HCT116 (cell line): ENCODE measurements at regions not wholly inside any gene's neighbourhood (a gene's known extent, or its start where the extent isn't known, plus 50 kb on each side); places are given as distances from the start of the nearest gene placed in this dataset.

Source experiments
- POLR2AphosphoS5 ChIP-seq: IDR thresholded peaks from 2 replicates; pipeline ENCODE4 v1.6.1; 2011; ENCODE audit warnings: mild to moderate bottlenecking, low read depth, low read length, moderate library complexity
- TF ChIP-seq, protein P1 (sequence below): IDR thresholded peaks from 2 replicates; pipeline ENCODE4 v1.6.1; 2012; ENCODE audit warnings: low read depth

DNA sequence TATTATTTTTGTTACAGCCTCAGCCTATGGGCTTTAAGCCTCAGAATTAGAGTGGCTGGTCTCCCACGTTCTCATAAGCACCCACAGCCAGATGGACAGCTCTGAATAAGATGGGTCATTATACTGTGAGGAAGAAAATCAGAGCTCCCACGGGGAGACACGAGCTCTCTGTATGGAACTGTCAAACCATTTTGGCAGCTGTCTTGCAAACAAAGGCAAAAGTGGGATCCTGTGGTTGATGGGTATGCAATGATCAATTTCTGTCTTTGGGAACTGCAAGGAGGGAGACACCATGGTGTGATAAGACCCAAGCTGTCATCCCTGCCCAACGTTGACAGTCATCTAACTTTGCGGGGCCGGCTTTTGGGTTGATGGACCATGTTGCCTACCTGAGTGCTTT, 614.3 kb downstream of the TYW1 start:
- TF ChIP-seq, protein P1, sequence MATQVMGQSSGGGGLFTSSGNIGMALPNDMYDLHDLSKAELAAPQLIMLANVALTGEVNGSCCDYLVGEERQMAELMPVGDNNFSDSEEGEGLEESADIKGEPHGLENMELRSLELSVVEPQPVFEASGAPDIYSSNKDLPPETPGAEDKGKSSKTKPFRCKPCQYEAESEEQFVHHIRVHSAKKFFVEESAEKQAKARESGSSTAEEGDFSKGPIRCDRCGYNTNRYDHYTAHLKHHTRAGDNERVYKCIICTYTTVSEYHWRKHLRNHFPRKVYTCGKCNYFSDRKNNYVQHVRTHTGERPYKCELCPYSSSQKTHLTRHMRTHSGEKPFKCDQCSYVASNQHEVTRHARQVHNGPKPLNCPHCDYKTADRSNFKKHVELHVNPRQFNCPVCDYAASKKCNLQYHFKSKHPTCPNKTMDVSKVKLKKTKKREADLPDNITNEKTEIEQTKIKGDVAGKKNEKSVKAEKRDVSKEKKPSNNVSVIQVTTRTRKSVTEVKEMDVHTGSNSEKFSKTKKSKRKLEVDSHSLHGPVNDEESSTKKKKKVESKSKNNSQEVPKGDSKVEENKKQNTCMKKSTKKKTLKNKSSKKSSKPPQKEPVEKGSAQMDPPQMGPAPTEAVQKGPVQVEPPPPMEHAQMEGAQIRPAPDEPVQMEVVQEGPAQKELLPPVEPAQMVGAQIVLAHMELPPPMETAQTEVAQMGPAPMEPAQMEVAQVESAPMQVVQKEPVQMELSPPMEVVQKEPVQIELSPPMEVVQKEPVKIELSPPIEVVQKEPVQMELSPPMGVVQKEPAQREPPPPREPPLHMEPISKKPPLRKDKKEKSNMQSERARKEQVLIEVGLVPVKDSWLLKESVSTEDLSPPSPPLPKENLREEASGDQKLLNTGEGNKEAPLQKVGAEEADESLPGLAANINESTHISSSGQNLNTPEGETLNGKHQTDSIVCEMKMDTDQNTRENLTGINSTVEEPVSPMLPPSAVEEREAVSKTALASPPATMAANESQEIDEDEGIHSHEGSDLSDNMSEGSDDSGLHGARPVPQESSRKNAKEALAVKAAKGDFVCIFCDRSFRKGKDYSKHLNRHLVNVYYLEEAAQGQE = no peak
- TF ChIP-seq POLR2AphosphoS5 = no peak
